K562 (cell line): ENCODE measurements at regions not wholly inside any gene's neighbourhood (a gene's known extent, or its start where the extent isn't known, plus 50 kb on each side); places are given as distances from the start of the nearest gene placed in this dataset.

Experiments
- ATAC-seq: fragments of 200-7000 bp; cut with Tn5 transposase; 3 replicates; pipeline ENCODE4 v1.9.1; 2020; ENCODE audit warnings: moderate library complexity
- BruUV-seq: library from RNA; stranded (reverse); fragments of 400-500 nt; replicated peaks from 2 replicates; lab custom pipeline; 2021; lab: Mats Ljungman, UMichigan
- CTCF ChIA-PET: fragments of 300-600 bp; formaldehyde crosslinking; extraction: SDS; loops from one replicate; lab custom pipeline; 2021; ENCODE audit warnings: low intra/inter-chr PET ratio; lab: Yijun Ruan, JAX
- POLR2A ChIA-PET: fragments of 300-600, 350-650 bp; sonication (Branson Sonifier 250); formaldehyde crosslinking; extraction: SDS; loops from one replicate; lab custom pipeline; 2021; ENCODE audit warnings: antibody characterized with exemption, inconsistent platforms; lab: Yijun Ruan, JAX
- DNase-seq, 4 experiments: peaks; one replicate each; pipeline versions ENCODE4 v3.0.0 to v3.0.0-alpha.2; 2011 to 2018; ENCODE audit warnings: low spot score in 3 of 4, mixed read lengths in 3 of 4; ENCODE audit errors: extremely low read depth in 1 of 4
- FAIRE-seq: peaks from 2 replicates; lab custom pipeline; 2011; peaks lifted over from hg19 to GRCh38; lab: Jason Lieb, UNC
- H2AFZ ChIP-seq: 2 replicates; pipeline ENCODE4 v1.6.0; 2011; ENCODE audit warnings: low read depth, low read length, control low read depth, inconsistent platforms
- H3K27ac ChIP-seq: fragments of 200-600 bp; 3 replicates; pipeline ENCODE4 v1.8.0; 2011; ENCODE audit warnings: low read depth, mild to moderate bottlenecking, control low read depth, inconsistent platforms, low read length, moderate library complexity, mixed read lengths; ENCODE audit errors: extremely low read depth
- H3K27me3 ChIP-seq, 2 experiments: fragments of 300-600 bp in 1 of 2; 2 replicates in 1 of 2; 3 replicates in 1 of 2; pipeline versions ENCODE4 v1.6.0 to v1.8.0; 2011; ENCODE audit warnings: inconsistent platforms in 2 of 2, low read length in 2 of 2, mild to moderate bottlenecking in 1 of 2, mixed read lengths in 1 of 2, moderate library complexity in 1 of 2; ENCODE audit not compliant: control insufficient read depth in 2 of 2, insufficient read depth in 2 of 2
- H3K36me3 ChIP-seq: fragments of 300-600 bp; 3 replicates; pipeline ENCODE4 v1.8.0; 2011; ENCODE audit warnings: mild to moderate bottlenecking, low read length, inconsistent platforms; ENCODE audit not compliant: control insufficient read depth, insufficient read depth
- H3K4me1 ChIP-seq, 2 experiments: fragments of 200-600 bp in 1 of 2; replicated peaks in 1 of 2; 2 replicates in 1 of 2; 3 replicates in 1 of 2; pipeline versions ENCODE4 v1.5.1 to v1.8.0; 2011; ENCODE audit warnings: inconsistent platforms in 2 of 2, low read length in 2 of 2, mild to moderate bottlenecking in 1 of 2, mixed read lengths in 1 of 2, moderate library complexity in 1 of 2; ENCODE audit not compliant: control insufficient read depth in 2 of 2, insufficient read depth in 2 of 2
- H3K4me2 ChIP-seq: 2 replicates; pipeline ENCODE4 v1.6.1; 2011; ENCODE audit warnings: low read length, control low read depth, inconsistent platforms, mixed read lengths; ENCODE audit not compliant: insufficient read depth
- H3K4me3 ChIP-seq: fragments of 200-600 bp; sonication (generic), shearing (Covaris generic); 2 replicates; pipeline ENCODE4 v1.5.1; 2016; ENCODE audit warnings: control low read depth, inconsistent platforms
- H3K79me2 ChIP-seq: fragments of 200-600 bp; 3 replicates; pipeline ENCODE4 v1.8.0; 2011; ENCODE audit warnings: low read length, inconsistent platforms; ENCODE audit not compliant: control insufficient read depth, insufficient read depth
- H3K9ac ChIP-seq, 2 experiments: 2 replicates each; pipeline versions ENCODE4 v1.6.0 to v1.6.1; 2011; ENCODE audit warnings: low read depth in 2 of 2, low read length in 2 of 2, control low read depth in 1 of 2, inconsistent platforms in 1 of 2, mild to moderate bottlenecking in 1 of 2, mixed read lengths in 1 of 2; ENCODE audit not compliant: insufficient read depth in 1 of 2
- H3K9me1 ChIP-seq: one replicate; pipeline ENCODE4 v1.6.0; 2011; ENCODE audit warnings: inconsistent platforms, mild to moderate bottlenecking, low read length, moderate library complexity; ENCODE audit not compliant: control insufficient read depth, insufficient read depth
- H3K9me3 ChIP-seq: replicated peaks from 2 replicates; pipeline ENCODE4 v1.5.1; 2011; ENCODE audit warnings: low read depth, low read length, inconsistent platforms; ENCODE audit not compliant: control insufficient read depth, insufficient read depth
- H4K20me1 ChIP-seq: replicated peaks from 2 replicates; pipeline ENCODE4 v1.6.1; 2011; ENCODE audit warnings: low read length, inconsistent platforms, mixed read lengths; ENCODE audit not compliant: control insufficient read depth, insufficient read depth
- C11orf30 ChIP-seq: fragments of 450-650 bp; IDR thresholded peaks from 2 replicates; pipeline ENCODE4 v1.6.1; 2016; ENCODE audit warnings: low read depth, mild to moderate bottlenecking
- MAFG ChIP-seq: fragments of 450-650 bp; conservative IDR thresholded peaks from 2 replicates; pipeline ENCODE4 v1.6.1; 2016; ENCODE audit warnings: missing genetic modification characterization, missing compliant biosample characterization
- POLR3G ChIP-seq: IDR thresholded peaks from 2 replicates; pipeline ENCODE4 v1.6.1; 2011; ENCODE audit not compliant: insufficient read length, insufficient replicate concordance; ENCODE audit errors: extremely low read depth
- ZNF316 ChIP-seq: fragments of 450-650 bp; IDR thresholded peaks from 2 replicates; pipeline ENCODE4 v1.6.1; 2016
- ZNF395 ChIP-seq: fragments of 200-800 bp; sonication (Bioruptor generic); IDR thresholded peaks from 2 replicates; pipeline ENCODE4 v1.6.1; 2017; ENCODE audit warnings: missing genetic modification characterization, missing compliant biosample characterization
- WGBS: fragments of 100-300 bp; shearing (Covaris generic); methylation state at CpG from one replicate; pipeline ENCODE4 v1.1.6; 2016; ENCODE audit warnings: low coverage, mixed read lengths; ENCODE audit not compliant: insufficient coverage; ENCODE audit errors: missing lambda C conversion rate; 5-methylcytosine and 5-hydroxymethylcytosine counted together
- in situ Hi-C: fragments of 300-500 bp; cut with MboI; formaldehyde crosslinking; loops from 4 replicates; pipeline ENCODE4 v1.15.0; 2018; ENCODE audit warnings: inconsistent platforms, mixed read lengths
- intact Hi-C: fragments of 100-400 bp; cut with micrococcal nuclease; formaldehyde crosslinking; loops from 2 replicates; pipeline ENCODE4 v1.14.2; 2022

GRCh38 chr3:165259541-165260193 lies 63.5 kb upstream of the SLITRK3 start:
- DNase-seq (no peak), ATAC-seq (no peak), FAIRE-seq (no peak)
- peak; percentile 72 for TF ChIP-seq MAFG
- peak; percentile 34; the same call in 1 of the 2 replicates for TF ChIP-seq C11orf30
- TF ChIP-seq ZNF395 (CRISPR knock-in tag) = no peak
- TF ChIP-seq ZNF316 = peak; percentile 72
- no peak for TF ChIP-seq POLR3G
- H3K4me1 ChIP-seq = no peaks in the 10 kb centered on the region
- CTCF ChIA-PET = no interaction called here
- no peaks in the 10 kb centered on the region for H3K27me3 ChIP-seq
- H3K9me3 ChIP-seq = no peaks in the 10 kb centered on the region; the same call in 1 of the 2 replicates
- H4K20me1 ChIP-seq = no peaks in the 10 kb centered on the region
- H3K4me3 ChIP-seq = no peak overlapping the region
- no peaks in the 10 kb centered on the region for H3K9me1 ChIP-seq
- H3K36me3 ChIP-seq = no peaks in the 10 kb centered on the region
- no peaks in the 10 kb centered on the region for H3K79me2 ChIP-seq
- H3K4me2 ChIP-seq = no peak overlapping the region
- WGBS = 0% methylated on average over 4 of the region's 4 CpGs
- H3K9ac ChIP-seq = no peak overlapping the region
- intact Hi-C loops (no loop called here), in situ Hi-C loops (no loop called here)
- POLR2A ChIA-PET = no interaction called here
- H2AFZ ChIP-seq = no peak overlapping the region
- BruUV-seq = no TSS peak
- no peak overlapping the region for H3K27ac ChIP-seq
